K562 (cell line): ENCODE measurements at regions not wholly inside any gene's neighbourhood (a gene's known extent, or its start where the extent isn't known, plus 50 kb on each side); places are given as distances from the start of the nearest gene placed in this dataset.

Source experiments
- ATAC-seq: fragments of 200-7000 bp; cut with Tn5 transposase; 3 replicates; pipeline ENCODE4 v1.9.1; 2020; ENCODE audit warnings: moderate library complexity
- BruUV-seq: library from RNA; stranded (reverse); fragments of 400-500 nt; replicated peaks from 2 replicates; lab custom pipeline; 2021; lab: Mats Ljungman, UMichigan
- CTCF ChIA-PET: fragments of 300-600 bp; formaldehyde crosslinking; extraction: SDS; loops from one replicate; lab custom pipeline; 2021; ENCODE audit warnings: low intra/inter-chr PET ratio; lab: Yijun Ruan, JAX
- POLR2A ChIA-PET: fragments of 300-600, 350-650 bp; sonication (Branson Sonifier 250); formaldehyde crosslinking; extraction: SDS; loops from one replicate; lab custom pipeline; 2021; ENCODE audit warnings: antibody characterized with exemption, inconsistent platforms; lab: Yijun Ruan, JAX
- DNase-seq, 4 experiments: peaks; one replicate each; pipeline versions ENCODE4 v3.0.0 to v3.0.0-alpha.2; 2011 to 2018; ENCODE audit warnings: low spot score in 3 of 4, mixed read lengths in 3 of 4; ENCODE audit errors: extremely low read depth in 1 of 4
- FAIRE-seq: peaks from 2 replicates; lab custom pipeline; 2011; peaks lifted over from hg19 to GRCh38; lab: Jason Lieb, UNC
- H2AFZ ChIP-seq: 2 replicates; pipeline ENCODE4 v1.6.0; 2011; ENCODE audit warnings: low read depth, low read length, control low read depth, inconsistent platforms
- H3K27ac ChIP-seq: fragments of 200-600 bp; 3 replicates; pipeline ENCODE4 v1.8.0; 2011; ENCODE audit warnings: low read depth, mild to moderate bottlenecking, control low read depth, inconsistent platforms, low read length, moderate library complexity, mixed read lengths; ENCODE audit errors: extremely low read depth
- H3K27me3 ChIP-seq, 2 experiments: fragments of 300-600 bp in 1 of 2; 2 replicates in 1 of 2; 3 replicates in 1 of 2; pipeline versions ENCODE4 v1.6.0 to v1.8.0; 2011; ENCODE audit warnings: inconsistent platforms in 2 of 2, low read length in 2 of 2, mild to moderate bottlenecking in 1 of 2, mixed read lengths in 1 of 2, moderate library complexity in 1 of 2; ENCODE audit not compliant: control insufficient read depth in 2 of 2, insufficient read depth in 2 of 2
- H3K36me3 ChIP-seq: fragments of 300-600 bp; 3 replicates; pipeline ENCODE4 v1.8.0; 2011; ENCODE audit warnings: mild to moderate bottlenecking, low read length, inconsistent platforms; ENCODE audit not compliant: control insufficient read depth, insufficient read depth
- H3K4me1 ChIP-seq, 2 experiments: fragments of 200-600 bp in 1 of 2; replicated peaks in 1 of 2; 2 replicates in 1 of 2; 3 replicates in 1 of 2; pipeline versions ENCODE4 v1.5.1 to v1.8.0; 2011; ENCODE audit warnings: inconsistent platforms in 2 of 2, low read length in 2 of 2, mild to moderate bottlenecking in 1 of 2, mixed read lengths in 1 of 2, moderate library complexity in 1 of 2; ENCODE audit not compliant: control insufficient read depth in 2 of 2, insufficient read depth in 2 of 2
- H3K4me2 ChIP-seq: 2 replicates; pipeline ENCODE4 v1.6.1; 2011; ENCODE audit warnings: low read length, control low read depth, inconsistent platforms, mixed read lengths; ENCODE audit not compliant: insufficient read depth
- H3K4me3 ChIP-seq: fragments of 200-600 bp; sonication (generic), shearing (Covaris generic); 2 replicates; pipeline ENCODE4 v1.5.1; 2016; ENCODE audit warnings: control low read depth, inconsistent platforms
- H3K79me2 ChIP-seq: fragments of 200-600 bp; 3 replicates; pipeline ENCODE4 v1.8.0; 2011; ENCODE audit warnings: low read length, inconsistent platforms; ENCODE audit not compliant: control insufficient read depth, insufficient read depth
- H3K9ac ChIP-seq, 2 experiments: 2 replicates each; pipeline versions ENCODE4 v1.6.0 to v1.6.1; 2011; ENCODE audit warnings: low read depth in 2 of 2, low read length in 2 of 2, control low read depth in 1 of 2, inconsistent platforms in 1 of 2, mild to moderate bottlenecking in 1 of 2, mixed read lengths in 1 of 2; ENCODE audit not compliant: insufficient read depth in 1 of 2
- H3K9me1 ChIP-seq: one replicate; pipeline ENCODE4 v1.6.0; 2011; ENCODE audit warnings: inconsistent platforms, mild to moderate bottlenecking, low read length, moderate library complexity; ENCODE audit not compliant: control insufficient read depth, insufficient read depth
- H3K9me3 ChIP-seq: replicated peaks from 2 replicates; pipeline ENCODE4 v1.5.1; 2011; ENCODE audit warnings: low read depth, low read length, inconsistent platforms; ENCODE audit not compliant: control insufficient read depth, insufficient read depth
- H4K20me1 ChIP-seq: replicated peaks from 2 replicates; pipeline ENCODE4 v1.6.1; 2011; ENCODE audit warnings: low read length, inconsistent platforms, mixed read lengths; ENCODE audit not compliant: control insufficient read depth, insufficient read depth
- CUX1 ChIP-seq: fragments of 200-800 bp; sonication (Bioruptor generic); IDR thresholded peaks from 2 replicates; pipeline ENCODE4 v1.6.1; 2016; ENCODE audit warnings: missing genetic modification characterization, missing compliant biosample characterization
- MNT ChIP-seq, 2 experiments: fragments of 450-650 bp; conservative IDR thresholded peaks; 2 replicates each; pipeline ENCODE4 v1.6.1; 2017; ENCODE audit warnings: mild to moderate bottlenecking in 2 of 2, moderate library complexity in 2 of 2
- NCOA2 ChIP-seq, 2 experiments: fragments of 450-650 bp; IDR thresholded peaks; 2 replicates each; pipeline ENCODE4 v1.6.1; 2018; ENCODE audit warnings: mild to moderate bottlenecking in 2 of 2, moderate library complexity in 1 of 2; ENCODE audit not compliant: partially characterized antibody in 2 of 2
- NONO ChIP-seq, 2 experiments: fragments of 200-400 bp in 1 of 2; fragments of 450-650 bp in 1 of 2; formaldehyde crosslinking in 1 of 2; IDR thresholded peaks; 2 replicates each; pipeline ENCODE4 v1.6.1; 2017; ENCODE audit warnings: low read depth in 2 of 2, mild to moderate bottlenecking in 2 of 2, moderate library complexity in 2 of 2, low read length in 1 of 2
- ZNF316 ChIP-seq: fragments of 450-650 bp; IDR thresholded peaks from 2 replicates; pipeline ENCODE4 v1.6.1; 2016
- ZNF41 ChIP-seq: fragments of 250-450 bp; sonication (Bioruptor Pico); conservative IDR thresholded peaks from 2 replicates; pipeline ENCODE4 v1.4.0; 2020; ENCODE audit warnings: mild to moderate bottlenecking
- WGBS: fragments of 100-300 bp; shearing (Covaris generic); methylation state at CpG from one replicate; pipeline ENCODE4 v1.1.6; 2016; ENCODE audit warnings: low coverage, mixed read lengths; ENCODE audit not compliant: insufficient coverage; ENCODE audit errors: missing lambda C conversion rate; 5-methylcytosine and 5-hydroxymethylcytosine counted together
- in situ Hi-C: fragments of 300-500 bp; cut with MboI; formaldehyde crosslinking; loops from 4 replicates; pipeline ENCODE4 v1.15.0; 2018; ENCODE audit warnings: inconsistent platforms, mixed read lengths
- intact Hi-C: fragments of 100-400 bp; cut with micrococcal nuclease; formaldehyde crosslinking; loops from 2 replicates; pipeline ENCODE4 v1.14.2; 2022

- no peak for TF ChIP-seq CUX1 (CRISPR knock-in tag)
These were observed 55.8 kb downstream of the RGS12 start (continued) for GRCh38 chr4:3348621-3349020.

GRCh38 chr4:3349116-3349515, 56.3 kb downstream of the RGS12 start:
- no peaks in the 10 kb centered on the region; the same call in 1 of the 2 replicates for H3K9me3 ChIP-seq
- no peak overlapping the region for H3K9ac ChIP-seq
- H3K4me3 ChIP-seq: no peak overlapping the region
- ChIA-PET CTCF (interaction anchor here (0.7 kb wide), 1 partner anchor 130 kb away, joined by 3 read pairs; no protein-coding TSS in a partner anchor), POLR2A (no interaction called here)
- no peak for ATAC-seq
- H3K27ac ChIP-seq: no peak overlapping the region
- TF ChIP-seq NCOA2 (IDR thresholded peaks at IDR 0.05; ENCODE audit: partially characterized antibody in 2 of 2) (no peak), NONO (IDR thresholded peaks at IDR 0.05; ENCODE audit: low read depth in 2 of 2, low read length in 1 of 2) (no peak), MNT (conservative IDR thresholded peaks at IDR 0.05) (no peak), ZNF316 (no peak), ZNF41 (CRISPR knock-in tag) (no peak)
- 27% methylated on average over 4 of the region's 4 CpGs for WGBS
- no peaks in the 10 kb centered on the region for H3K4me1 ChIP-seq
- no peaks in the 10 kb centered on the region for H3K79me2 ChIP-seq
- no TSS peak for BruUV-seq
- no peak for FAIRE-seq
- H4K20me1 ChIP-seq: peaks cover 7% of the 10 kb centered on the region; the same call in 1 of the 2 replicates
- no peak overlapping the region for H3K4me2 ChIP-seq
- no peak overlapping the region for H2AFZ ChIP-seq
- intact Hi-C loops (no loop called here), in situ Hi-C loops (no loop called here)
- H3K27me3 ChIP-seq: peaks cover 0 to 3% of the 10 kb centered on the region in 2 experiments; a peak in 1 of 5 replicates
- H3K9me1 ChIP-seq: no peaks in the 10 kb centered on the region
- DNase-seq: no peak
- no peaks in the 10 kb centered on the region for H3K36me3 ChIP-seq
